B cell (primary cell): ENCODE measurements at regions not wholly inside any gene's neighbourhood (a gene's known extent, or its start where the extent isn't known, plus 50 kb on each side); places are given as distances from the start of the nearest gene placed in this dataset.

Experiments used
- CTCF ChIP-seq: fragments of 200-600 bp; IDR thresholded peaks from one replicate; pipeline ENCODE4 v1.8.0; 2022; ENCODE audit warnings: antibody characterized with exemption, mild to moderate bottlenecking
- EZH2 ChIP-seq: IDR thresholded peaks from 2 replicates; pipeline ENCODE4 v1.6.1; 2012; ENCODE audit warnings: borderline replicate concordance, low read depth, mild to moderate bottlenecking, moderate library complexity, low read length; ENCODE audit not compliant: insufficient read depth, poor library complexity, severe bottlenecking

- no peak for TF ChIP-seq CTCF
- no peak for TF ChIP-seq EZH2
Observed at GRCh38 chr16:64168371-64168770, 953.5 kb downstream of the CDH11 start.
